ENCODE measurements at regions not wholly inside any gene's neighbourhood (a gene's known extent, or its start where the extent isn't known, plus 50 kb on each side); places are given as distances from the start of the nearest gene placed in this dataset.

DNA sequence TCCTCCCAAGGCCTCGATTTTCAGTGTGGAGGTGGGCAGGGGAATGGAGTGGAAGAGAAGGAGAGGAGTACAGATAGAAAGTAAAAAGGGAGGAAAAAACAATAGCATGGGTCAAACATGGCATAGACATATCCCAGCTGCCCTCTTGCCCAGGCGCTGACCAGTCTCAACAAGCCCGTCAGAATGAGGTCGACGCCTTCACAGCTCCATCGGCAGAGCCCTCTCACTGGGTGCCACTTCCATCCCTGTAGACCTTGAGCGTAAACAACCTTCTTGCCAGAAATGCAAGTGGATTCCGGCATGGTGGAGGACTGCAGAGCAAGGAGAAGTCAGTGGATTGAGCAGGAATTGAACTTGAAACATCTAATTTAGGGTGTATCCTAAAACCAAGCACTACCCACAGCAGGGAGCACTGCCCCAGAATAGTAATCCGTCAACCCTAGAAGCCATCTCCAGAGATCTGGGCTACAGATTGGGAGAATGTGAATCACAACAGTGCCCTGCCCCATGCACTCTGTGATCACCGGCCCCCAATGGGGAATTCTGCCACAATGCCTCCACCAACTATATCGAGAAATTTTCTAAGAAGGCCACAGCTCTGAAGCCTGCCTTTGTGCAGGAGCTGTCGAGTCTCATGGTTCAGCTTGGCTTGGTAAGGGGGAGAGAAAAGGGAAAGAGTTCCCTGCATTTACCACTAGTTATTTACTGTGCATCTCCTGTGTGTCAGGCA lies 190.1 kb downstream of the UACA start:
- no peak overlapping the region for H3K4me3 ChIP-seq (ENCODE audit: severe bottlenecking)
- H3K4me1 ChIP-seq (ENCODE audit: insufficient read depth, poor library complexity, severe bottlenecking), result peaks cover 18% of the 10 kb centered on the region
- no peak for ATAC-seq (ENCODE audit: low read depth)
- no peaks in the 10 kb centered on the region for H3K9me3 ChIP-seq (ENCODE audit: severe bottlenecking)
- no peak for DNase-seq (ENCODE audit: low spot score)
- H3K36me3 ChIP-seq (ENCODE audit: low read depth), result no peaks in the 10 kb centered on the region
- TF ChIP-seq, protein P1, sequence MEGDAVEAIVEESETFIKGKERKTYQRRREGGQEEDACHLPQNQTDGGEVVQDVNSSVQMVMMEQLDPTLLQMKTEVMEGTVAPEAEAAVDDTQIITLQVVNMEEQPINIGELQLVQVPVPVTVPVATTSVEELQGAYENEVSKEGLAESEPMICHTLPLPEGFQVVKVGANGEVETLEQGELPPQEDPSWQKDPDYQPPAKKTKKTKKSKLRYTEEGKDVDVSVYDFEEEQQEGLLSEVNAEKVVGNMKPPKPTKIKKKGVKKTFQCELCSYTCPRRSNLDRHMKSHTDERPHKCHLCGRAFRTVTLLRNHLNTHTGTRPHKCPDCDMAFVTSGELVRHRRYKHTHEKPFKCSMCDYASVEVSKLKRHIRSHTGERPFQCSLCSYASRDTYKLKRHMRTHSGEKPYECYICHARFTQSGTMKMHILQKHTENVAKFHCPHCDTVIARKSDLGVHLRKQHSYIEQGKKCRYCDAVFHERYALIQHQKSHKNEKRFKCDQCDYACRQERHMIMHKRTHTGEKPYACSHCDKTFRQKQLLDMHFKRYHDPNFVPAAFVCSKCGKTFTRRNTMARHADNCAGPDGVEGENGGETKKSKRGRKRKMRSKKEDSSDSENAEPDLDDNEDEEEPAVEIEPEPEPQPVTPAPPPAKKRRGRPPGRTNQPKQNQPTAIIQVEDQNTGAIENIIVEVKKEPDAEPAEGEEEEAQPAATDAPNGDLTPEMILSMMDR (IDR thresholded peaks at IDR 0.05; ENCODE audit: poor library complexity, severe bottlenecking), result no peak
- no peak overlapping the region for H3K27ac ChIP-seq (ENCODE audit: poor library complexity, severe bottlenecking)
- H3K27me3 ChIP-seq (ENCODE audit: insufficient read depth, poor library complexity, severe bottlenecking), result no peaks in the 10 kb centered on the region

DNA sequence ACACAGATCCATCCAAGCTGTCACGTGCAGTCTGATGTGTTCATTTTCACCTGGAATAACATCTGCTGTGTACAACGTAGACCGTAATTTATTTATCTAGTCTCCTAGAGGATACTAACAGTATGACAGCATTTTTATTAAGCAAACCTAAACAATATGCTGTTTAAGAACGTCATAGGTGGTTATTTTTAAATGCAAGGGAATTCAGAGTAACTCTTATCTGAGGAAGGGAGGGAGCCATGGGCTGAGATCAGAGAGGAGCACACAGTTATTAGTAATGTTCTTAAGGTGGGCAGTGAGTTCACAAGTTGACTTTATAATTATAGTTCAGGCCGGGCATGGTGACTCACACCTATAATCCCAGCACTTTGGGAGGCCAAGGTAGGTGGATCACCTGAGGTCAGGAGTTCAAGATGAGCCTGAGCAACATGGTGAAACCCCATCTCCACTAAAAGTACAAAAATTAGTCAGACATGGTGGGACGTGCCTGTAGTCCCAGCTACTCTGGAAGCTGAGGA lies 193.6 kb downstream of the UACA start:
- peak overlapping the region; percentile 24 for H3K27ac ChIP-seq (ENCODE audit: poor library complexity, severe bottlenecking)
- no peaks in the 10 kb centered on the region for H3K9me3 ChIP-seq (ENCODE audit: severe bottlenecking)
- TF ChIP-seq, protein P1 (IDR thresholded peaks at IDR 0.05; ENCODE audit: poor library complexity, severe bottlenecking), result peak; percentile 35
- no peaks in the 10 kb centered on the region for H3K36me3 ChIP-seq (ENCODE audit: low read depth)
- peaks cover 18% of the 10 kb centered on the region for H3K4me1 ChIP-seq (ENCODE audit: insufficient read depth, poor library complexity, severe bottlenecking)
- no peaks in the 10 kb centered on the region for H3K27me3 ChIP-seq (ENCODE audit: insufficient read depth, poor library complexity, severe bottlenecking)
- DNase-seq (ENCODE audit: low spot score) (peak; percentile 88), ATAC-seq (ENCODE audit: low read depth) (peak; percentile 90)
- no peak overlapping the region for H3K4me3 ChIP-seq (ENCODE audit: severe bottlenecking)

DNA sequence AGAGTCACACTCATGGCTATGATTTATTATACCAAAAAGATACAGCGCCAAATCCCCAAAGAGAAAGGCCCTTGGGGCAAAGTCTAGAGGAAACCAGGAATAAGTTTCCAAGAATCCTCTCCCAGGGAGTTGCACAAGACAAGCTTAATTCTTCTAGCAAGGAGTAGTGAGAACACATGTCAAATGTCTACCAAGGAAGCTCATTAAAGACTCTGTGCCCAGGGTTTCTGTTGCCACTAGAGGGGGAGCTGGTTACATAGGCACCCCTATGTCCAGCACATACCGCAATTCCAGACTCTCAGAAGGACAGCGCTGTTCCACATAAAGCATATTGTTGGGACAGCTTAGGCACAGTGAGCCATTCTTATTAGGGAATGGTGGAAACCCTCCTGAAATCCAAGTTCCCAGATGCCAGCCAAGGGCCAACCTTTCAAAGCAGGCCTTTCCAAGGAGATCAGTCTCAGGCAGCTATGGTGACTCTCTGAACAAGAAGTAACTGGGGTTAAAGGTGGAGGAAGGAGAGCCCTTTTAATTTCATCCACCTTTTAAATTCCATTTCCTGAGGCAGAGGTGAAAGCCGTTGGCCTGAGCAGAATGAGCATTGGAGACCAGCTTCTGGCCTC lies 194.2 kb downstream of the UACA start:
- Histone ChIP-seq H3K36me3 (ENCODE audit: low read depth) (no peaks in the 10 kb centered on the region), H3K9me3 (ENCODE audit: severe bottlenecking) (peaks cover 2% of the 10 kb centered on the region), H3K27ac (ENCODE audit: poor library complexity, severe bottlenecking) (peak overlapping the region; percentile 24), H3K4me1 (ENCODE audit: insufficient read depth, poor library complexity, severe bottlenecking) (peaks cover 18% of the 10 kb centered on the region), H3K4me3 (ENCODE audit: severe bottlenecking) (no peak overlapping the region), H3K27me3 (ENCODE audit: insufficient read depth, poor library complexity, severe bottlenecking) (no peaks in the 10 kb centered on the region)
- ATAC-seq (ENCODE audit: low read depth) (peak; percentile 65), DNase-seq (ENCODE audit: low spot score) (no peak)
- TF ChIP-seq, protein P1 (IDR thresholded peaks at IDR 0.05; ENCODE audit: poor library complexity, severe bottlenecking), result peak; percentile 89

DNA sequence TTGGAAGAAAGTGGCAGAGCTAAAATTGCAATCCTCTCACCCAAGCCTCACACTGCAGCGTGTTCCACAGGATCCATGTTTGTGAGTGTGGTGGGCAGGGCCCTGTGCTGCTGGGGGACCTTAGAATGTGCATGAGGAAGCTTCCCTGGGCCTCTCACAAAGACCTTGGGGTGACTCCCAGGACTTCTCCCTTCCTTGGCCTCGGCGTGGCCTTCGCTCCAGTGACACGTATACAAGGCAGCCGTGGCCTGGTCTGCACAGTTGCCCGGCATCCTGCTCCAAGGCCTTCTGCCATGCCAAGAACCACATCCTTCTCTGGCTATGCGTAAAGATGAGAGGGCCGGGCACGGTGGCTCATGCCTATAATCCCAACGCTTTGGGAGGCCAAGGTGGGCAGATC lies 196.4 kb downstream of the UACA start:
- Histone ChIP-seq H3K9me3 (ENCODE audit: severe bottlenecking) (peaks cover 3% of the 10 kb centered on the region), H3K27ac (ENCODE audit: poor library complexity, severe bottlenecking) (no peak overlapping the region), H3K4me1 (ENCODE audit: insufficient read depth, poor library complexity, severe bottlenecking) (peaks cover 18% of the 10 kb centered on the region), H3K4me3 (ENCODE audit: severe bottlenecking) (no peak overlapping the region), H3K36me3 (ENCODE audit: low read depth) (no peaks in the 10 kb centered on the region), H3K27me3 (ENCODE audit: insufficient read depth, poor library complexity, severe bottlenecking) (no peaks in the 10 kb centered on the region)
- no peak for ATAC-seq (ENCODE audit: low read depth)
- DNase-seq (ENCODE audit: low spot score), result no peak
- TF ChIP-seq, protein P1 (IDR thresholded peaks at IDR 0.05; ENCODE audit: poor library complexity, severe bottlenecking), result no peak
